NCI-H446 (cell line): ENCODE measurements at regions not wholly inside any gene's neighbourhood (a gene's known extent, or its start where the extent isn't known, plus 50 kb on each side); places are given as distances from the start of the nearest gene placed in this dataset.
"Not testable (repeated sequence)": the region's sequence is repeated elsewhere in the genome, so short reads cannot be mapped to it uniquely, and the experiment has no call there.

Experiments used
- DNase-seq, 2 experiments: peaks; one replicate each; lab custom pipeline; 2025; lab: John Stamatoyannopoulos, UW

DNA sequence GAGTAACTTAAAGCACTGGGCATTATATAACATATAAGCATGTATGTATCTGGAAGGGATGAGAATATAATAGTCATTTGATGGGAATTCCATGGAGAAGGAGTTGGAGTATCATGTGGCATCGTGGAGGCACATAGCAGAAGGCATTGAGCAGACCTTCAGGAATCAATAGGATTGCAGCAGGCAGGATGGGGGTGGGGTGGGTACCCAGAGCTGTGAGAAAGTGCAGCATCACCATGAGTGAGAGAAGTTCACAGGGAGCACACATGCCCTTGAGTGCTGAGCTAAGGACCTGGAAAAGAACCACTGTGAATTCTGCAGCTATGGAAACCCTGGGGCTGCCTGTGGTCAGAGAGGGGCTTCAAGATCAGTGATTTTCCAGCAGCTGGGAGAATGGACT lies 57.3 kb downstream of the MED10 start:
- no peak for DNase-seq

GRCh38 chr5:6319116-6319515 lies 59.2 kb downstream of the MED10 start:
- no peak for DNase-seq

- no peak for DNase-seq
Measured at GRCh38 chr5:6317116-6317798, 61.1 kb downstream of the MED10 start.

- no peak for DNase-seq
Measured at GRCh38 chr5:6315580-6315979, 62.8 kb downstream of the MED10 start.

DNA sequence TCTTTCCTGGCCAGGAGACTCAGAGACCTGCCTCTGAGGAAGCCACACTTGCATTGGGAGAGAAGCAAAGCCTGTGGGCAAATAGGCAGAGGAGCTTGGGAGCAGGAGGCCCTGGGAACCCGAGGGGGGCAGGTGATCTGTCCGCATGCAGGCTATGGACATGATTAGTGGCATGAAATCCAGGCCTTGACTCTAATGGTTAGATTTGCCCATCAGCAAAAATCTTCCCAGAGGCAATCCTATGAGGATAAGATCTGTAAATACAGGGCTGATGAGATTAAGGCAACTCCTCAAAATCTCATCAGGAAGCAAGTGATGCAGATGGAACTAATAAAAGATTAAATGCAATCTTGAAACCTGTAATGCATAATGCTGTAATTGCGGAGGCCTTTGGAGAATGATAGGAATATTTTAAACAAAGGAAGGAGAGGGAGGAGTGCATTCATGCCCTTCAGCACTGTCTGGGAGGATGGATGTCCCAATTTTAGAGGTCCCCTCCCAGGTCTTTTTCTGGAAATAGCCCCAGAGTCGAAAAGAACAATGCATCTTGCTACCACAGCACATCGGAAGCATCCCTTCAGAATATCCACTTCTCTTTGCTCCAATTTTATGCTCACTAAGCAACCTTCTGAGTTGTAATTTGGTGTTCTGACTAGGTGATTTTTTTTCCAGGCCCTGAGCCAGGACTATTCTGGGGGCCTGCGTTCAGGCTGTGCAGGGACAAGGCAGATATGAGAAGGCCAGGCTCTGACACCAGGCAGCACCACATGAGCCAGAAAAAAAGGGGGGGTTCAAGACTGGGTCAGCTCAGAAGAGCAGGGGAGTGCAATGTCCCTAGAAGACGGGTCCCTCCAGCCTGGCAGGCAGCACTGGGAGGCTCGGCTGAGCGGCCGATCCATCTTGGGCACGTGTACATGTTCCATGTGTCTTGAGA lies 66.5 kb downstream of the MED10 start:
- DNase-seq: no peak

- no peak for DNase-seq
Measured at GRCh38 chr5:6309949-6310348, 68.4 kb downstream of the MED10 start.

DNA sequence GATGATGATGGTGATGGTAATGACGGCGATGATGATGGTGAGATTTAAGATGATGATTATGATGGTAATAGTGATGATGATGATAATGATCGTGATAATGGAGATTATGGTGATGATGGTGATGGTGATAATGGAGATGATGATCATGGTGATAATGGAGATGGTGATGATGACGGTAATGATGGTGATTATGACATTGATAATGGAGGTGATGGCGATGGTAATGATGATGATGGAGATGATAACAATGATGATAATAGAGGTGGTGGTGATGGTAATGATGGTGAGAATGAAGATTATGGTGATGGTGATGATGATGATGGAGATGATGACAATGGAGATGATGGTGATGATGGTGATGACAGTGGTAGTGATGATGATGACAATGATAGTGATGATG lies 69.7 kb downstream of the MED10 start:
- DNase-seq: no peak

- DNase-seq: no peak
Measured at GRCh38 chr5:6307304-6307703, 71.0 kb downstream of the MED10 start.

DNA sequence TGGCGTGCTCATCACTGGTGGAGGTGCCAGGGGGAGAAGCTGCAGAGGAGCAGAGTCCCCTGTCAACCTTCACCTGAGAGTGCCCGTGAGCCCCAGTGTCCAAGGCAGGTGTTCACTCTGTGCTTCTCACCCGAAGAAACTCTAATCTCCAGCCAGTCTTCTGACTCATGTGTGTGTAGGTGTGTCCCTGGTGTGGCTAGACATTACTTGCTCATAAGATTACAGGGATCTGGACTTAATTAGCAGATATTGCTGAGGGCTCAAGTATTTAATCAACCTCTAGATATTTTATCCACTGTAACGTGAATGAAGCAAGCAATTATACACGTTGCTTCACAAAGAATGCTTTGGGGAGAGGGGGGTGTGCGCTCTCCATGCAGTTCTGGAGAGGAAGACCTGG lies 72.5 kb downstream of the MED10 start:
- no peak for DNase-seq

DNA sequence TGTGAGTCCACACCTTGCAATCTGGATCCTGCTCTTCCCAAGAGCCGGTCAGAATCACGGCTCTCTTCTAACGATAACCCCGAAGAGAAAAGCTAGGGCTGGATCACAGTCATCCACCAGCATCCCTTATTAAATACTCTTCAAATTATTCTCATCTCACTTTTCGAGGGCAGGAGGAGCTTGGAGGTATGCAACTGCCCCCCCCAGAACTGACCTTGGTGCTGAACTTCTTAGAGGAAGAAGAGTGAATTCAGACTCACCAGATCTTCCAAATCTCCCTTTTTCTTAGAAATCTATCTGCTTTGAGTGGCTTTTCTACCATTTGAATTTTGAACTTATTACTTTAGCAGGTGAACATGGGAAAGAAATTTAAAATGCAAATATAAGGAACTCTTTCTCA lies 75.7 kb downstream of the MED10 start:
- DNase-seq: no peak

- DNase-seq: no peak
Measured at GRCh38 chr5:6302075-6302474, 76.3 kb downstream of the MED10 start.

DNA sequence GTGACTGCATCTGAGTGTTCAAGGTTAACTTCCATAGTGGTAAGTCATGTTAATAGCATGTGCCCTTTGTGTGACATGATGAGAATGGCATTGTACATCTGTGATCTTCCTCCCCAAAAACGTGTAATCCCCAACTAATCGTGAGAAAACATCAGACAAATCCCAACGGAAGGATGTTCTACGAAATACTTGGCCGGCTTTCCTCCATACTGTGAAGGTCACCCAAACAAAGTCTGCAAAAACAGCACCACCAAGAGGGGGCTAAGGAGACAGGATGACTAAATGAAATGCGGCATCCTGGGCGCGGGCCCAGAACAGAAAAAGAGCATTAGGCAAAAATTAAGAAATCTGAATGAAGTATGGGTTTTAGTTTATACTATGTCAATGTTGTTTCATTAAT lies 81.8 kb downstream of the MED10 start:
- DNase-seq: no peak

DNA sequence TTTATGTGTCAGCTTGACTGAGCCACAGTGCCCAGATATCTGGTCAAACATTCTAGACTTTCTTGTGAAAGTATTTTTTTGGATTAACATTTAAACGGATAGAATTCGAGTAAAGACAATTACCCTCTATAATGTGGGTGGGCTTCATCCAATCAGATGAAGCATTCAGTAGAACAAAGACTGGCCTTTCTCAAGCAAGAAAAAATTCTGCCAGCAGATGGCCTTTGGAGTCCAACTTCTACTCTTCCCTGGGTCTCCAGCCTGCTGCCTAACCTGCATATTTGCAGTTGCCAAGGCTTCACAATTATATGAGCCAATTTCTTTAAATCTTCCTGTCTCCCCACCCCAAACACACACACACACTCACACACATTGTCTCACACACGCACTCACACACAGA lies 86.4 kb downstream of the MED10 start:
- peak in 1 of 2 experiments; percentile 56 for DNase-seq

GRCh38 chr5:6289239-6289638 lies 89.1 kb downstream of the MED10 start:
- no peak for DNase-seq

DNA sequence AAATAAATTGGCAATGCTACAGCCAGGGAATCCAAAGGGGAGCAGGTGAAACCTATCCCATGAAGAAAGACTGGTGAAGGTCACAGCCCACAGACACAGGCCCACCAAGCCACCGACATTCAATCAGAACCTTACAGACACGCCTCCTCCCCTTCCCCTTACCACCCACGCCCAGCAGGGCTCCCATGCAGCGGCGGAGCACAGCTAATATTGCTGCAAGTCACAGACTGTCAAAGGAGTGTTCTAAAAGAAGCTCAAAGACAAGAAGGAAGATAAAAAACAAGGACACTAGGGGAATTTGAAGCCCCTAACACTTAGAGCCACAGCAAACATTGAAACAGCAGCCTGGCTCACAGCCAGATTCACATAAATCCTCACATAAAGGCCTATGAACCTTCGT lies 91.2 kb downstream of the MED10 start:
- DNase-seq: no peak

- DNase-seq: no peak
Measured at GRCh38 chr5:6286404-6286803, 91.9 kb downstream of the MED10 start.

GRCh38 chr5:6284491-6284890 lies 93.9 kb downstream of the MED10 start:
- DNase-seq: not testable (repeated sequence)

GRCh38 chr5:6282352-6282751 lies 96.0 kb downstream of the MED10 start:
- DNase-seq: no peak

GRCh38 chr5:6281818-6282217 lies 96.5 kb downstream of the MED10 start:
- no peak for DNase-seq

DNA sequence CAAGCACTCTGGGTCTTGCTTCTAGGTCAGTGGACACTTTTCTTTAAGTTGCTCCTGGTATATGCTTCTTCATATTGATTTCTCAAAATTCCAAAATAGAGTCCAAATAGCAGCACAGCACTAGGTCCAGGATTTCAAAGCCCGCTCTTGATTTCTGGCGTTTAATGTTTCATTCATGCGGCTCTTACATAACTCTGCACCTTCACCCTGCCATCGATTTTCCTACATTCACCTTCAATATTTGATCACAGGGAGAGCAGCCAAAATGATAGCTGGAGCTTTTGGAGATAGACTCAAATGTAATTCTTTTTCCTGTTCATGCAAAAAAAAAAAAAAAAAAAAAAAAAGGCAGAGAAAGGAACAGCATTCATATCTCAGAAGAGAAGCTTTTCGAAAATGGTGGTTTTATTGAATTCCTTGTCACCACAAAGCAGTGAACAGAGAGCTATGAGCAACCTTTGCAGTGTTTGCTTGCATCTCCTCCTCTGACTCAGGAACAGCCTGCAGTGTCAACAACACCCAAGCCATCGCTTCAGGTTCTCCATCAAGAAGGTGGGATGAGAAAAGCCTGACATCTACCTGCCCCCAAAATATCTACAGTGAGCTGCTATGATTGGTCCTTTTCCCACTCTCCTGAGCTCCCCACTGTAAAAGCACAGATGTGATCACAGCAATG lies 97.8 kb downstream of the MED10 start:
- no peak for DNase-seq

- DNase-seq: no peak
Measured at GRCh38 chr5:6279607-6280006, 98.7 kb downstream of the MED10 start.

DNA sequence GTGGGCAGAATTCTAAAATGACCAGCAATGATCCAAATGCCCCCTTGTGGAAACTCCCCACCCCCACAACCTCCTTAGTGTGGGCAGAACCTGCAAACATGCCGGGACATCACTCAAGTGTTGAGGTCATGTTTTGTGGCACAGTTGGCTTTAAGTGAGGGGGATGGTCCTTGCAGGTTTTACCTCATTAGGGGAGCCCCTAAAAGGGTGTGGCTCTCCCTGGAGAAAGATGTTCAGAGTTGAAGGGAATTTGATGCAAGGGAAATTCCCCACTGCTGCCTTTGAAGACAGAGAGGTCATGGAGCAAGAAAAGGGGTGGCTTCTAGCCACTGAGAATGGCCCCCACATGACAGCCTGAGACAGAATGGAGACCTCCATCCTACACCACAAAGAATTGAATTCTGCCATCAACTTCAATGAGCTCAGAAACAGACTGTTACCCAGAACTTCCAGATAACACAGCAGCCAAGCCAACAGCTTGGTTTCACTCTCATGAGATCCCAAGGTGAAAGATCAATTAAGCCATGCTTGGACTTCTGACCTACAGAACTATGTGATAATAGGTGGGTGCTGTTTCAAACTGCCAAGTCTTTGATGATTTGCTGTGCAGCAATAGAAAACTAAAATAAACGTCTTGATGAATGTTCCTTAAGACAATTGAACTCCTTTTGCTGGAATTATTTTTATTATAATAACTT lies 103.4 kb downstream of the MED10 start:
- DNase-seq: no peak
